ENCODE measurements at regions not wholly inside any gene's neighbourhood (a gene's known extent, or its start where the extent isn't known, plus 50 kb on each side); places are given as distances from the start of the nearest gene placed in this dataset.

- H3K4me3 ChIP-seq (ENCODE audit: low read depth, low read length) = no peak overlapping the region
- TF ChIP-seq, protein P1, sequence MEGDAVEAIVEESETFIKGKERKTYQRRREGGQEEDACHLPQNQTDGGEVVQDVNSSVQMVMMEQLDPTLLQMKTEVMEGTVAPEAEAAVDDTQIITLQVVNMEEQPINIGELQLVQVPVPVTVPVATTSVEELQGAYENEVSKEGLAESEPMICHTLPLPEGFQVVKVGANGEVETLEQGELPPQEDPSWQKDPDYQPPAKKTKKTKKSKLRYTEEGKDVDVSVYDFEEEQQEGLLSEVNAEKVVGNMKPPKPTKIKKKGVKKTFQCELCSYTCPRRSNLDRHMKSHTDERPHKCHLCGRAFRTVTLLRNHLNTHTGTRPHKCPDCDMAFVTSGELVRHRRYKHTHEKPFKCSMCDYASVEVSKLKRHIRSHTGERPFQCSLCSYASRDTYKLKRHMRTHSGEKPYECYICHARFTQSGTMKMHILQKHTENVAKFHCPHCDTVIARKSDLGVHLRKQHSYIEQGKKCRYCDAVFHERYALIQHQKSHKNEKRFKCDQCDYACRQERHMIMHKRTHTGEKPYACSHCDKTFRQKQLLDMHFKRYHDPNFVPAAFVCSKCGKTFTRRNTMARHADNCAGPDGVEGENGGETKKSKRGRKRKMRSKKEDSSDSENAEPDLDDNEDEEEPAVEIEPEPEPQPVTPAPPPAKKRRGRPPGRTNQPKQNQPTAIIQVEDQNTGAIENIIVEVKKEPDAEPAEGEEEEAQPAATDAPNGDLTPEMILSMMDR (conservative IDR thresholded peaks at IDR 0.05; ENCODE audit: low read depth, low read length) = no peak
- DNase-seq (ENCODE audit: low read depth) = no peak
These were observed 110.3 kb upstream of the NFIB start for GRCh38 chr9:14424289-14424688.

DNA sequence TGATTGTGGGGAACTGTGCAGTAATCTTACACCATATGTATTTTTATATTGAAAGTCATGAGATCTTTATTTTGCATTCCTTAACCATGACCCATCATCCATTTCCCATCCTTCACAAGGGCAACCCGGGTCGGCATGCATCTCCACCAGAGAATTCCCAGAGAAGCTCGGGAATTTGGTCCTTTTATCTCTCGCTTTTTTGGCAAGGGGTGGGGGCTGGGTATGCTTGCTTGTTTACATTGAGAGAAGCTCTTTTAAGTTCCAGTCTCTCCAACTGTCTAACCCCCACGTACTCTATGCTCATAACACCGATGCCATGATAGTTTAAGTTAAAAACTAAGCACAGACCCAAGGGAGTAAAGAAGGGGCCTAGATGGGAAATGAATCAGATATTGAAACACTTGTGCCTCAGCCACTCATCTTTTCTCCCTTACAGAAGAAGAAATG, 109.9 kb upstream of the NFIB start:
- DNase-seq (ENCODE audit: low read depth) = peak; percentile 74
- TF ChIP-seq, protein P1 (conservative IDR thresholded peaks at IDR 0.05; ENCODE audit: low read depth, low read length) = no peak
- no peak overlapping the region for H3K4me3 ChIP-seq (ENCODE audit: low read depth, low read length)

DNA sequence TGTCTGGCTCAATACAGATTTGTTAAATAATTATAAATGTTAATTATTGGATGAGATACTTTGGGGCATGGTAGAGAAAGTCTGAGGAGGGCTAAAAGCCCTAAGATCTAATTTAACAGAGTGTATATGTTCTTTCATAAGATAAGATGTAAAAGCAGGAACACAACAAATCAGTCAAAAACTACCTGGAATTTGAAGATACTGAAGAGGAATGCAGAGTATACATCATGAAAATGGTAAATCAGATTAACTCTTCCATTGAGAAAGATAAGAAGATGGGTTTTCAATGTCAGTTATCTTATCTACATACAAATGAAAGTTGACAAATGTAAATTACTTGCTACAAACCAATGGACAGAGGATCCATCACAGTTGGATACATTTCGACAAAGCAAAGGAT, 107.3 kb upstream of the NFIB start:
- DNase-seq (ENCODE audit: low read depth) = no peak
- no peak overlapping the region for H3K4me3 ChIP-seq (ENCODE audit: low read depth, low read length)
- TF ChIP-seq, protein P1 (conservative IDR thresholded peaks at IDR 0.05; ENCODE audit: low read depth, low read length) = no peak

GRCh38 chr9:14418941-14419937, 105.3 kb upstream of the NFIB start:
- TF ChIP-seq, protein P1 (conservative IDR thresholded peaks at IDR 0.05; ENCODE audit: low read depth, low read length) = no peak
- H3K4me3 ChIP-seq (ENCODE audit: low read depth, low read length) = no peak overlapping the region
- DNase-seq (ENCODE audit: low read depth) = no peak

DNA sequence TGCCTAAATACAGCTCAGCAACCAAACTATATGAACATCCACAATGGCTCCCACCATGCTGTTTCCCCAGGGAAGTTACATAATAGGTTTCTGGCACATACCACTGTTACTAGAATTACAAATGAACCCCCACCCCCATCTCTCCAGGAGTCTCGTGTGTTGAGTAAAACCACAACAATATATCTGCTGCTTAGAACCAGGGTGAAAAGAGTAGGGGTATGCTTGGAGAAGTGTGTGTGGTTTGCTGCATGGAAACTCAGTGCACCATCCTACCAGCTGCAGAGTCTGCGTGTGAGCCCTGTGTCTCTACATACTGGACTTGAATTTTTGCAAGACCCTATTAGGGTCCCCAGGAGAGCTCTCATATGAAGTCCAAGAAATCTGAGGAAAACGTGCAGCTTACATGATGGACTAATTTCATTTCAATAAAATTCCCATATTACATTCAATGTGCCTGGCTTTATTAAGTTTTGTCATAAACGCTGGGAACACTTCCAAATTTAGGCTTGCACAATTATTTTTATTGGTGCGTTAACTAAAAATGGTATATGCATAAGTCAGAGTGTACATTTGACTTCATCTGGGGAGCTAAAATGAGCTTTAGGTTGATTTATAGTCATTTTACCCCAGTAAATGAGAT, 104.5 kb upstream of the NFIB start:
- TF ChIP-seq, protein P1 (conservative IDR thresholded peaks at IDR 0.05; ENCODE audit: low read depth, low read length) = no peak
- DNase-seq (ENCODE audit: low read depth) = peak; percentile 41
- no peak overlapping the region for H3K4me3 ChIP-seq (ENCODE audit: low read depth, low read length)

GRCh38 chr9:14417237-14417636, 103.3 kb upstream of the NFIB start:
- TF ChIP-seq, protein P1 (conservative IDR thresholded peaks at IDR 0.05; ENCODE audit: low read depth, low read length) = no peak
- peak; percentile 72 for DNase-seq (ENCODE audit: low read depth)
- no peak overlapping the region for H3K4me3 ChIP-seq (ENCODE audit: low read depth, low read length)

Measured in choroid plexus epithelial cell (primary cell).